GM23338 (cell line): ENCODE measurements at regions not wholly inside any gene's neighbourhood (a gene's known extent, or its start where the extent isn't known, plus 50 kb on each side); places are given as distances from the start of the nearest gene placed in this dataset.

ENCODE experiments used
- ATAC-seq: fragments of 200-7000 bp; cut with Tn5 transposase; 3 replicates; pipeline ENCODE4 v1.9.1; 2020
- DNase-seq: peaks from one replicate; pipeline ENCODE4 v3.0.0-alpha.2; 2015; ENCODE audit warnings: low spot score
- H2AFZ ChIP-seq: fragments of 200-600 bp; sonication (generic); 2 replicates; pipeline ENCODE4 v1.8.0; 2016; ENCODE audit warnings: antibody characterized with exemption, mild to moderate bottlenecking, moderate library complexity
- H3F3A ChIP-seq: fragments of 200-600 bp; sonication (generic); replicated peaks from 2 replicates; pipeline ENCODE4 v1.8.0; 2017; ENCODE audit warnings: antibody characterized with exemption, mixed run types, low read depth
- H3K27ac ChIP-seq: fragments of 200-600 bp; sonication (generic); 2 replicates; pipeline ENCODE4 v1.6.1; 2016; ENCODE audit warnings: low read depth
- H3K27me3 ChIP-seq: fragments of 200-600 bp; sonication (generic); 2 replicates; pipeline ENCODE4 v1.8.0; 2016; ENCODE audit warnings: mild to moderate bottlenecking, mixed run types, moderate library complexity; ENCODE audit not compliant: insufficient read depth
- H3K36me3 ChIP-seq: fragments of 200-600 bp; sonication (generic); 2 replicates; pipeline ENCODE4 v1.8.0; 2016; ENCODE audit warnings: mild to moderate bottlenecking; ENCODE audit not compliant: insufficient read depth
- H3K4me1 ChIP-seq: fragments of 200-600 bp; sonication (generic); 2 replicates; pipeline ENCODE4 v1.8.0; 2016; ENCODE audit warnings: mild to moderate bottlenecking, moderate library complexity; ENCODE audit not compliant: insufficient read depth
- H3K4me2 ChIP-seq: fragments of 200-600 bp; sonication (generic); 2 replicates; pipeline ENCODE4 v1.7.1; 2017; ENCODE audit warnings: mixed run types
- H3K4me3 ChIP-seq: fragments of 200-600 bp; sonication (generic); 2 replicates; pipeline ENCODE4 v1.6.1; 2016; ENCODE audit warnings: mixed run types
- H3K79me2 ChIP-seq: fragments of 200-600 bp; sonication (generic); replicated peaks from 2 replicates; pipeline ENCODE4 v1.8.0; 2017; ENCODE audit warnings: mild to moderate bottlenecking; ENCODE audit not compliant: insufficient read depth
- H3K9me2 ChIP-seq: fragments of 200-600 bp; sonication (generic); 2 replicates; pipeline ENCODE4 v1.8.0; 2017; ENCODE audit not compliant: insufficient read depth
- H4K20me1 ChIP-seq: fragments of 200-600 bp; sonication (generic); replicated peaks from 2 replicates; pipeline ENCODE4 v1.8.0; 2017; ENCODE audit warnings: mild to moderate bottlenecking; ENCODE audit not compliant: insufficient read depth
- H3K27ac Mint-ChIP-seq: 2 replicates; pipeline ENCODE4 v1.8.0; 2020; ENCODE audit warnings: inconsistent platforms, mild to moderate bottlenecking, moderate library complexity, mixed read lengths
- H3K27me3 Mint-ChIP-seq: 3 replicates; pipeline ENCODE4 v1.8.0; 2022; ENCODE audit warnings: low read depth, mild to moderate bottlenecking, moderate library complexity, mixed read lengths, inconsistent platforms; ENCODE audit not compliant: insufficient read depth, poor library complexity
- H3K36me3 Mint-ChIP-seq: 3 replicates; pipeline ENCODE4 v1.8.0; 2021; ENCODE audit warnings: low read depth, mild to moderate bottlenecking, inconsistent platforms, moderate library complexity, mixed read lengths
- H3K4me1 Mint-ChIP-seq: 3 replicates; pipeline ENCODE4 v1.8.0; 2020; ENCODE audit warnings: mild to moderate bottlenecking, inconsistent platforms, mixed read lengths
- H3K4me3 Mint-ChIP-seq: 3 replicates; pipeline ENCODE4 v1.8.0; 2021; ENCODE audit warnings: moderate library complexity, mild to moderate bottlenecking, inconsistent platforms, mixed read lengths
- H3K9me3 Mint-ChIP-seq: 3 replicates; pipeline ENCODE4 v1.8.0; 2020; ENCODE audit warnings: moderate library complexity, mild to moderate bottlenecking, inconsistent platforms, mixed read lengths
- CREB1 ChIP-seq: fragments of 250-450 bp; sonication (Bioruptor Pico); IDR thresholded peaks from 2 replicates; pipeline ENCODE4 v1.5.0; 2020; ENCODE audit warnings: low read depth, mild to moderate bottlenecking, moderate library complexity
- CTCF ChIP-seq, 2 experiments: fragments of 200-600 bp in 1 of 2; sonication (generic) in 1 of 2; conservative IDR thresholded peaks; 2 replicates each; pipeline versions ENCODE4 v1.5.1 to v1.6.1; 2016 to 2017; ENCODE audit warnings: antibody characterized with exemption in 2 of 2, low read depth in 2 of 2, mild to moderate bottlenecking in 2 of 2, moderate library complexity in 1 of 2
- ETS1 ChIP-seq: IDR thresholded peaks from 2 replicates; pipeline ENCODE4 v1.6.1; 2016; ENCODE audit warnings: antibody characterized with exemption
- EZH2 ChIP-seq: fragments of 200-600 bp; sonication (generic); IDR thresholded peaks from one replicate; pipeline ENCODE4 v1.8.0; 2017; ENCODE audit warnings: antibody characterized with exemption, mild to moderate bottlenecking, low read depth; ENCODE audit not compliant: unreplicated experiment
- EZH2phosphoT487 ChIP-seq: fragments of 200-600 bp; sonication (generic); IDR thresholded peaks from one replicate; pipeline ENCODE4 v1.8.1; 2018; ENCODE audit warnings: antibody characterized with exemption; ENCODE audit not compliant: unreplicated experiment
- POLR2AphosphoS5 ChIP-seq: IDR thresholded peaks from 2 replicates; pipeline ENCODE4 v1.6.1; 2016; ENCODE audit warnings: antibody characterized with exemption, low read depth
- STAT1 ChIP-seq: IDR thresholded peaks from one replicate; pipeline ENCODE4 v1.6.1; 2016; ENCODE audit warnings: antibody characterized with exemption; ENCODE audit not compliant: unreplicated experiment
- ZNF331 ChIP-seq: fragments of 250-450 bp; sonication (Bioruptor Pico); IDR thresholded peaks from 2 replicates; pipeline ENCODE4 v1.5.0; 2020; ENCODE audit warnings: low read depth, mild to moderate bottlenecking, moderate library complexity
- ZNF462 ChIP-seq: fragments of 250-450 bp; sonication (Bioruptor Pico); IDR thresholded peaks from 2 replicates; pipeline ENCODE4 v1.5.0; 2020; ENCODE audit warnings: mild to moderate bottlenecking, moderate library complexity

DNA sequence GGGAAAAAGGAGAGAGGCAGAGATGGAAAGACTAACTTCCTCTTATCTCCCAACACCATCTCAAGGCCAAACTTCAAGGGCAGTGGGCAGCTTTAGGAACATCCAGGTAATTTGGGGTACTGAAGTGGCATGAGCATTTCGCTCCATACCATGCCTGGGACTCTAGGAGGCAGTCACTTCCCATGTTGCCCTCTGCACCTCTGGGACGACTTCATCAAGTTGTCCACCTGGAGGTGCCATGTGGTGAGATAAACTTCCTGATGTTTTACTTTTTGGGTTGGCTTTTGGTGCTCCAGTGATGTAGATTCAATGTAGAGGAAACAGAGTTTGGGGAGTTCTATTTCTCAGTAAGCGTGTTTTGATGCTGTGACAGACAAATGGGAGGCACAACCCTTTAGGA lies 56.3 kb upstream of the UPP2 start:
- Histone ChIP-seq H3K27ac (no peak overlapping the region), H3K4me2 (no peak overlapping the region), H3K79me2 (no peaks in the 10 kb centered on the region), H3K36me3 (no peaks in the 10 kb centered on the region), H3K9me2 (no peaks in the 10 kb centered on the region), H4K20me1 (no peaks in the 10 kb centered on the region), H3K27me3 (no peaks in the 10 kb centered on the region), H2AFZ (no peak overlapping the region), H3K4me3 (no peak overlapping the region), H3F3A (no peaks in the 10 kb centered on the region), H3K4me1 (no peaks in the 10 kb centered on the region; the same call in 1 of the 2 replicates)
- Mint-ChIP-seq H3K4me1 (peaks cover 12% of the 10 kb centered on the region; the same call in 2 of the 3 replicates), H3K27ac (no peak overlapping the region), H3K9me3 (no peaks in the 10 kb centered on the region), H3K4me3 (no peak overlapping the region), H3K36me3 (no peaks in the 10 kb centered on the region), H3K27me3 (no peaks in the 10 kb centered on the region)
- DNase-seq (peak; percentile 72), ATAC-seq (peak; percentile 89)
- TF ChIP-seq CTCF (conservative IDR thresholded peaks at IDR 0.05; ENCODE audit: low read depth in 2 of 2) (peak; percentile 58 to 93), STAT1 (no peak)

DNA sequence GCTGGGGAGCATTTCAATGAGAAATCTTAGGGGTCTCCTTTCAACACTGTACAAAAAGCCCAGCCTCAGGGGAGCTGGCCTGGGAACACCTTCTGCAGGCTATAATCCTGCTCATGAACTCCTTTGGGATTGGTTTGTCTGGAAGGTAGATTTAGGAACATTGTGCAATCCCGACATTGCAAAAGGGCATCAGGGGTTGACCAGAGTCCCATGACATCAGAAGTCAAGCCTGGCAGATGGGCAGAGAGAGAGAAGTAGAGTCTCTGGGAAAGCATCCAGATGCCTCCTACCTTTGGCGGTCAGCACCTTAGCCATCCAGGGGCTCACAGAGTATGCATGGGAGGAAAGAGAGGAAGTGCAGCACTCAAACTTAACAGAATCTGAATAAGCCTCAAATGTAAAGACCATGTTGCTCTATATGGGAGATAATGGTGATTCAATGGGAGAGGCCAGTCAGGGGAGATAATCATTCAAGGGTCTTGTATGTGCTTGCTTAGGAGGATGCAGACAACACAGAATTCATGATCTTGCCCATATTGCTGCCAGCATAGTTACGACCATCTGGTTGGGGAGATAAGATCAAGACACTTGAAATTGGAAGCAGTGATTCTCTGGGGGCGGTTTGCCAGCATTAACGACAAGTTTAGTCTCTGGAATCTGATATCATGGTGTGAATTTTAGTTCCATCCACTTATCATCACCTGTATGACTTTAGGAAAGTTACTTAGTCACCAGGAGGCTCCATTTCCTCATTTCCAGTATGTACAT lies 58.3 kb upstream of the UPP2 start:
- H3K27me3 ChIP-seq, result no peaks in the 10 kb centered on the region
- H3K4me3 Mint-ChIP-seq, result no peak overlapping the region
- H3K27ac ChIP-seq, result no peak overlapping the region
- no peaks in the 10 kb centered on the region for H3K36me3 Mint-ChIP-seq
- no peaks in the 10 kb centered on the region for H3K79me2 ChIP-seq
- H2AFZ ChIP-seq, result peak overlapping the region; percentile 29; the same call in 1 of the 2 replicates
- no peaks in the 10 kb centered on the region for H3F3A ChIP-seq
- peaks cover 12% of the 10 kb centered on the region; the same call in 2 of the 3 replicates for H3K4me1 Mint-ChIP-seq
- H3K36me3 ChIP-seq, result no peaks in the 10 kb centered on the region
- no peak overlapping the region for H3K4me2 ChIP-seq
- H3K4me1 ChIP-seq, result no peaks in the 10 kb centered on the region; the same call in 1 of the 2 replicates
- no peak overlapping the region for H3K27ac Mint-ChIP-seq
- H3K9me2 ChIP-seq, result no peaks in the 10 kb centered on the region
- ATAC-seq (no peak), DNase-seq (no peak)
- H3K4me3 ChIP-seq, result no peak overlapping the region
- no peaks in the 10 kb centered on the region for H4K20me1 ChIP-seq
- no peaks in the 10 kb centered on the region for H3K27me3 Mint-ChIP-seq
- no peaks in the 10 kb centered on the region for H3K9me3 Mint-ChIP-seq
- TF ChIP-seq STAT1 (no peak), EZH2 (no peak), CTCF (conservative IDR thresholded peaks at IDR 0.05; ENCODE audit: low read depth in 2 of 2) (no peak), ZNF462 (CRISPR knock-in tag) (no peak), ETS1 (no peak), CREB1 (no peak), ZNF331 (CRISPR knock-in tag) (no peak), POLR2AphosphoS5 (no peak), EZH2phosphoT487 (no peak)
